HepG2 (cell line): ENCODE measurements at regions not wholly inside any gene's neighbourhood (a gene's known extent, or its start where the extent isn't known, plus 50 kb on each side); places are given as distances from the start of the nearest gene placed in this dataset.
"Not testable (repeated sequence)": the region's sequence is repeated elsewhere in the genome, so short reads cannot be mapped to it uniquely, and the experiment has no call there.

Experiments
- ATAC-seq: fragments of 200-7000 bp; cut with Tn5 transposase; 3 replicates; pipeline ENCODE4 v1.9.1; 2020; ENCODE audit warnings: mild to moderate bottlenecking, moderate library complexity
- BruUV-seq: library from RNA; stranded (reverse); fragments of 400-500 nt; replicated peaks from 2 replicates; lab custom pipeline; 2021; lab: Mats Ljungman, UMichigan
- CTCF ChIA-PET: fragments of 300-600 bp; formaldehyde crosslinking; extraction: SDS; loops from one replicate; lab custom pipeline; 2021; ENCODE audit warnings: low total read pairs, inconsistent platforms, low intra/inter-chr PET ratio; lab: Yijun Ruan, JAX
- POLR2A ChIA-PET: fragments of 350-600 bp; sonication (Branson Sonifier 250); formaldehyde crosslinking; loops from one replicate; lab custom pipeline; 2020; ENCODE audit warnings: antibody characterized with exemption, inconsistent platforms; lab: Yijun Ruan, JAX
- DNase-seq: peaks from one replicate; pipeline ENCODE4 v3.0.0-alpha.2; 2015; ENCODE audit warnings: low spot score
- FAIRE-seq: peaks from 3 replicates; lab custom pipeline; 2011; peaks lifted over from hg19 to GRCh38; lab: Jason Lieb, UNC
- H2AFZ ChIP-seq: one replicate; pipeline ENCODE4 v1.6.1; 2011; ENCODE audit warnings: low read length, inconsistent platforms
- H3K27ac ChIP-seq: fragments of 300-600 bp; 3 replicates; pipeline ENCODE4 v1.8.0; 2011; ENCODE audit warnings: mixed run types, mild to moderate bottlenecking, mixed read lengths, low read length, inconsistent platforms; ENCODE audit not compliant: insufficient read depth; ENCODE audit errors: extremely low read length
- H3K27me3 ChIP-seq, 2 experiments: fragments of 200-600 bp in 1 of 2; 2 replicates in 1 of 2; 3 replicates in 1 of 2; pipeline versions ENCODE4 v1.6.0 to v1.8.0; 2011; ENCODE audit warnings: low read length in 2 of 2, mild to moderate bottlenecking in 2 of 2, moderate library complexity in 2 of 2, inconsistent platforms in 1 of 2; ENCODE audit not compliant: insufficient read depth in 2 of 2, control insufficient read depth in 1 of 2
- H3K36me3 ChIP-seq, 2 experiments: fragments of 200-600 bp in 1 of 2; replicated peaks in 1 of 2; 2 replicates in 1 of 2; 3 replicates in 1 of 2; pipeline versions ENCODE4 v1.5.1 to v1.8.0; 2011; ENCODE audit warnings: low read length in 2 of 2, inconsistent platforms in 1 of 2; ENCODE audit not compliant: insufficient read depth in 2 of 2, control insufficient read depth in 1 of 2
- H3K4me1 ChIP-seq: 2 replicates; pipeline ENCODE4 v1.5.1; 2012; ENCODE audit warnings: low read length, inconsistent platforms; ENCODE audit not compliant: insufficient read depth
- H3K4me2 ChIP-seq: 2 replicates; pipeline ENCODE4 v1.6.0; 2011; ENCODE audit warnings: low read depth, low read length, inconsistent platforms
- H3K4me3 ChIP-seq, 3 experiments: fragments of 200-600 bp in 1 of 3; sonication (generic), shearing (Covaris generic) in 1 of 3; replicated peaks in 1 of 3; 2 replicates each; pipeline ENCODE4 v1.5.1; 2011 to 2016; ENCODE audit warnings: low read length in 3 of 3, inconsistent platforms in 2 of 3, low read depth in 2 of 3, mild to moderate bottlenecking in 2 of 3, control low read depth in 1 of 3, mixed read lengths in 1 of 3; ENCODE audit not compliant: insufficient read depth in 1 of 3
- H3K79me2 ChIP-seq: one replicate; pipeline ENCODE4 v1.6.1; 2011; ENCODE audit warnings: low read length, inconsistent platforms; ENCODE audit not compliant: insufficient read depth
- H3K9ac ChIP-seq: 2 replicates; pipeline ENCODE4 v1.6.0; 2011; ENCODE audit warnings: mild to moderate bottlenecking, low read depth, low read length, inconsistent platforms; ENCODE audit not compliant: insufficient read depth
- H3K9me3 ChIP-seq: 2 replicates; pipeline ENCODE4 v1.5.1; 2012; ENCODE audit warnings: mild to moderate bottlenecking, low read length
- H4K20me1 ChIP-seq: 2 replicates; pipeline ENCODE4 v1.6.0; 2011; ENCODE audit warnings: inconsistent platforms, mild to moderate bottlenecking, low read length, moderate library complexity; ENCODE audit not compliant: insufficient read depth
- FOXP1 ChIP-seq, 2 experiments: fragments of 450-650 bp in 1 of 2; IDR thresholded peaks; 2 replicates each; pipeline ENCODE4 v1.6.1; 2017 to 2018; ENCODE audit warnings: antibody characterized with exemption in 1 of 2
- GPN1 ChIP-seq: sonication (generic); formaldehyde crosslinking; IDR thresholded peaks from 2 replicates; pipeline ENCODE4 v1.5.1; 2020; ENCODE audit warnings: missing genetic modification reagents, borderline replicate concordance
- NFKBIZ ChIP-seq: IDR thresholded peaks from 2 replicates; pipeline ENCODE4 v1.6.1; 2018; ENCODE audit warnings: missing genetic modification reagents, missing compliant biosample characterization
- WGBS: methylation state at CpG from one replicate; pipeline ENCODE4 v1.1.6; 2017; ENCODE audit warnings: low lambda C conversion rate; 5-methylcytosine and 5-hydroxymethylcytosine counted together
- in situ Hi-C: cut with HindIII; loops from 2 replicates; pipeline ENCODE4 v1.10.0; 2017; ENCODE audit warnings: low pct_unique_long_range_greater_than_20kb; ENCODE audit not compliant: extremely low pct_ligation_motif_present
- intact Hi-C: fragments of 100-400 bp; cut with micrococcal nuclease; formaldehyde crosslinking; loops from one replicate; pipeline ENCODE4 v1.10.0; 2022; ENCODE audit not compliant: unreplicated experiment
- TF ChIP-seq, protein P1 (sequence below): sonication (generic); formaldehyde crosslinking; IDR thresholded peaks from 2 replicates; pipeline ENCODE4 v1.4.0; 2020; ENCODE audit warnings: missing genetic modification reagents
- TF ChIP-seq, protein P2 (sequence below): sonication (generic); formaldehyde crosslinking; IDR thresholded peaks from 2 replicates; pipeline ENCODE4 v1.4.0; 2020; ENCODE audit warnings: mild to moderate bottlenecking, missing genetic modification reagents

DNA sequence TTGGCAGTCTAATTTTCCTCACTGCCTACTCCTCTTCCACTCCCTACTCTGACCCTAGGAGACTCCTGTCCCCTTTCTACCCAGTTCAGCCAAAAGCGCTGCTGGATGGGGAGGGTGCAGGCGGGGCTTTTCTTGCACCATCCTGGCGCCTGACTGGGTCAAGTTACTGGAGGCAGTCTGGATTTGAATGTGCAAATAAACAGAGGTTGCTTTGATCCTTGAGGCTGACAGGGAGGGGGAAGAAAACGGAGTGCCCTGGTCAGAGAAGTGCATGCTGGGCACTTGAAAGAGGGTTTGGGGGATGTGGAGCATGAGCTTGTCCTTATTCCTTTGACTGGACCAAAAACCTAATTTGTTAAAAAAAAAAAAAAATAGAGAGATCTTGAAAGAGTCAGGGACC lies 76.8 kb upstream of the SOX13 start (continued):
- TF ChIP-seq, protein P1, sequence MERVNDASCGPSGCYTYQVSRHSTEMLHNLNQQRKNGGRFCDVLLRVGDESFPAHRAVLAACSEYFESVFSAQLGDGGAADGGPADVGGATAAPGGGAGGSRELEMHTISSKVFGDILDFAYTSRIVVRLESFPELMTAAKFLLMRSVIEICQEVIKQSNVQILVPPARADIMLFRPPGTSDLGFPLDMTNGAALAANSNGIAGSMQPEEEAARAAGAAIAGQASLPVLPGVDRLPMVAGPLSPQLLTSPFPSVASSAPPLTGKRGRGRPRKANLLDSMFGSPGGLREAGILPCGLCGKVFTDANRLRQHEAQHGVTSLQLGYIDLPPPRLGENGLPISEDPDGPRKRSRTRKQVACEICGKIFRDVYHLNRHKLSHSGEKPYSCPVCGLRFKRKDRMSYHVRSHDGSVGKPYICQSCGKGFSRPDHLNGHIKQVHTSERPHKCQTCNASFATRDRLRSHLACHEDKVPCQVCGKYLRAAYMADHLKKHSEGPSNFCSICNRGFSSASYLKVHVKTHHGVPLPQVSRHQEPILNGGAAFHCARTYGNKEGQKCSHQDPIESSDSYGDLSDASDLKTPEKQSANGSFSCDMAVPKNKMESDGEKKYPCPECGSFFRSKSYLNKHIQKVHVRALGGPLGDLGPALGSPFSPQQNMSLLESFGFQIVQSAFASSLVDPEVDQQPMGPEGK (CRISPR knock-in tag), result peak; percentile 44; the same call in 1 of the 2 replicates
- no peak for TF ChIP-seq FOXP1 (IDR thresholded peaks at IDR 0.05)
- TF ChIP-seq FOXP1 (CRISPR knock-in tag; IDR thresholded peaks at IDR 0.05), result peak; percentile 54; the same call in 1 of the 2 replicates
- TF ChIP-seq, protein P2, sequence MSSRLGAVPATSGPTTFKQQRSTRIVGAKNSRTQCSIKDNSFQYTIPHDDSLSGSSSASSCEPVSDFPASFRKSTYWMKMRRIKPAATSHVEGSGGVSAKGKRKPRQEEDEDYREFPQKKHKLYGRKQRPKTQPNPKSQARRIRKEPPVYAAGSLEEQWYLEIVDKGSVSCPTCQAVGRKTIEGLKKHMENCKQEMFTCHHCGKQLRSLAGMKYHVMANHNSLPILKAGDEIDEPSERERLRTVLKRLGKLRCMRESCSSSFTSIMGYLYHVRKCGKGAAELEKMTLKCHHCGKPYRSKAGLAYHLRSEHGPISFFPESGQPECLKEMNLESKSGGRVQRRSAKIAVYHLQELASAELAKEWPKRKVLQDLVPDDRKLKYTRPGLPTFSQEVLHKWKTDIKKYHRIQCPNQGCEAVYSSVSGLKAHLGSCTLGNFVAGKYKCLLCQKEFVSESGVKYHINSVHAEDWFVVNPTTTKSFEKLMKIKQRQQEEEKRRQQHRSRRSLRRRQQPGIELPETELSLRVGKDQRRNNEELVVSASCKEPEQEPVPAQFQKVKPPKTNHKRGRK, result no peak
- TF ChIP-seq GPN1, result no peak
- no peak for TF ChIP-seq NFKBIZ (CRISPR knock-in tag)

DNA sequence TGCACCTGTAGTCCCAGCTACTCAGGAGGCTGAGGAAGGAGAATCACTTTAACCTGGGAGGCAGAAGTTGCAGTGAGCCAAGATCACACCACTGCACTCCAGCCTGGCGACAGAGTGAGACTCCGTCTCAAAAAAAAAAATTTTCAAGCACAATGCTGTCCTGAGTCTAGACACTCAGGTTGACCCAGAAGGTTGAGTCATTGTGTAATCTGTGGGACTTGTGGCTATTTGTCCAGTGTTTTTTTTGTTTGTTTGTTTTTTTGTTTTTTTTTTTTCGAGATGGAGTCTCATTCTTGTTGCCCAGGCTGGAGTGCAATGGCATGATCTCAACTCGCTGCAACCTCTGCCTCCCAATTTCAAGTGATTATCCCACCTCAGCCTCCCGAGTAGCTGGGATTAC lies 74.3 kb upstream of the SOX13 start:
- H4K20me1 ChIP-seq, BruUV-seq, POLR2A ChIA-PET: not testable (repeated sequence)

More for the DNA sequence above, 74.3 kb upstream of the SOX13 start:
- in situ Hi-C loops, intact Hi-C loops, H3K9ac ChIP-seq, H3K4me3 ChIP-seq, DNase-seq, H3K9me3 ChIP-seq, ATAC-seq, H3K27ac ChIP-seq, H3K4me2 ChIP-seq, H3K79me2 ChIP-seq, CTCF ChIA-PET, FAIRE-seq, H2AFZ ChIP-seq, H3K27me3 ChIP-seq, H3K36me3 ChIP-seq: not testable (repeated sequence)
- peaks cover 18% of the 10 kb centered on the region for H3K4me1 ChIP-seq
- WGBS, result 54% methylated on average over 5 of the region's 5 CpGs
